WTC11 (cell line): ENCODE measurements at regions not wholly inside any gene's neighbourhood (a gene's known extent, or its start where the extent isn't known, plus 50 kb on each side); places are given as distances from the start of the nearest gene placed in this dataset.

Source experiments
- ATAC-seq: fragments of 200-7000 bp; cut with Tn5 transposase; 2 replicates; pipeline ENCODE4 v1.10.0; 2021; ENCODE audit warnings: mild to moderate bottlenecking, moderate library complexity
- CTCF ChIA-PET: fragments of 300-600 bp; sonication (Branson Sonifier 250); formaldehyde crosslinking; loops from one replicate; lab custom pipeline; 2021; ENCODE audit warnings: antibody characterized with exemption; lab: Charles Lee
- POLR2A ChIA-PET: fragments of 350-600 bp; sonication (Branson Sonifier 250); formaldehyde crosslinking; loops from one replicate; lab custom pipeline; 2021; ENCODE audit warnings: antibody characterized with exemption; lab: Charles Lee
- DNase-seq: peaks from one replicate; pipeline ENCODE4 v3.0.0; 2021; ENCODE audit warnings: low spot score
- H3K27ac Mint-ChIP-seq: 2 replicates; pipeline ENCODE4 v1.8.0; 2021; ENCODE audit warnings: mixed read lengths
- H3K27me3 Mint-ChIP-seq: 2 replicates; pipeline ENCODE4 v1.8.0; 2021; ENCODE audit warnings: low read depth, mild to moderate bottlenecking, moderate library complexity, mixed read lengths
- H3K36me3 Mint-ChIP-seq: 2 replicates; pipeline ENCODE4 v1.8.0; 2021; ENCODE audit warnings: mixed read lengths
- H3K4me1 Mint-ChIP-seq: 2 replicates; pipeline ENCODE4 v1.8.0; 2022; ENCODE audit warnings: mixed read lengths
- H3K4me3 Mint-ChIP-seq: 2 replicates; pipeline ENCODE4 v1.8.0; 2021; ENCODE audit warnings: mild to moderate bottlenecking, moderate library complexity, mixed read lengths
- H3K9me3 Mint-ChIP-seq: 2 replicates; pipeline ENCODE4 v1.8.0; 2021; ENCODE audit warnings: mixed read lengths
- CDX4 ChIP-seq: fragments of 250-450 bp; sonication (Bioruptor Pico); IDR thresholded peaks from 2 replicates; pipeline ENCODE4 v1.9.0; 2021; ENCODE audit warnings: moderate library complexity, mild to moderate bottlenecking, inconsistent platforms, borderline replicate concordance
- CREB1 ChIP-seq: sonication (generic); formaldehyde crosslinking; IDR thresholded peaks from 2 replicates; pipeline ENCODE4 v1.8.0; 2023; ENCODE audit warnings: mild to moderate bottlenecking, missing genetic modification reagents
- CREM ChIP-seq: sonication (generic); formaldehyde crosslinking; IDR thresholded peaks from 2 replicates; pipeline ENCODE4 v1.8.1; 2022; ENCODE audit warnings: mild to moderate bottlenecking, missing genetic modification reagents, moderate library complexity
- E2F1 ChIP-seq: sonication (generic); formaldehyde crosslinking; IDR thresholded peaks from 2 replicates; pipeline ENCODE4 v1.8.0; 2022; ENCODE audit warnings: mild to moderate bottlenecking, missing genetic modification reagents
- E2F5 ChIP-seq: sonication (generic); formaldehyde crosslinking; IDR thresholded peaks from 2 replicates; pipeline ENCODE4 v1.8.1; 2022; ENCODE audit warnings: mild to moderate bottlenecking, moderate library complexity, missing genetic modification reagents
- EMX1 ChIP-seq: fragments of 250-450 bp; sonication (Bioruptor Pico); IDR thresholded peaks from 2 replicates; pipeline ENCODE4 v1.8.0; 2021; ENCODE audit warnings: mild to moderate bottlenecking
- ESRRA ChIP-seq: sonication (generic); formaldehyde crosslinking; IDR thresholded peaks from 2 replicates; pipeline ENCODE4 v1.8.1; 2022; ENCODE audit warnings: mild to moderate bottlenecking, missing genetic modification reagents, borderline replicate concordance
- ETV6 ChIP-seq: sonication (generic); formaldehyde crosslinking; IDR thresholded peaks from 2 replicates; pipeline ENCODE4 v1.8.1; 2022; ENCODE audit warnings: mild to moderate bottlenecking, missing genetic modification reagents
- GABPB1 ChIP-seq: sonication (generic); formaldehyde crosslinking; IDR thresholded peaks from 2 replicates; pipeline ENCODE4 v1.8.1; 2023; ENCODE audit warnings: mild to moderate bottlenecking, missing genetic modification reagents
- JUN ChIP-seq: sonication (generic); formaldehyde crosslinking; IDR thresholded peaks from 2 replicates; pipeline ENCODE4 v1.8.0; 2023; ENCODE audit warnings: mild to moderate bottlenecking, missing genetic modification reagents
- KAT7 ChIP-seq: sonication (generic); formaldehyde crosslinking; IDR thresholded peaks from 2 replicates; pipeline ENCODE4 v1.8.1; 2023; ENCODE audit warnings: missing genetic modification reagents, mild to moderate bottlenecking, borderline replicate concordance
- NFE2L1 ChIP-seq: sonication (generic); formaldehyde crosslinking; IDR thresholded peaks from 2 replicates; pipeline ENCODE4 v1.8.1; 2023; ENCODE audit warnings: missing genetic modification reagents
- NR3C1 ChIP-seq: sonication (generic); formaldehyde crosslinking; conservative IDR thresholded peaks from 2 replicates; pipeline ENCODE4 v1.8.1; 2023; ENCODE audit warnings: low read depth, mild to moderate bottlenecking, missing genetic modification reagents
- RELA ChIP-seq: sonication (generic); formaldehyde crosslinking; IDR thresholded peaks from 2 replicates; pipeline ENCODE4 v1.8.1; 2022; ENCODE audit warnings: missing genetic modification reagents, mild to moderate bottlenecking, borderline replicate concordance
- SMAD4 ChIP-seq: sonication (generic); formaldehyde crosslinking; IDR thresholded peaks from 2 replicates; pipeline ENCODE4 v1.8.0; 2022; ENCODE audit warnings: mild to moderate bottlenecking, missing genetic modification reagents
- STAT6 ChIP-seq: sonication (generic); formaldehyde crosslinking; conservative IDR thresholded peaks from 2 replicates; pipeline ENCODE4 v1.8.1; 2023; ENCODE audit warnings: mild to moderate bottlenecking, low read depth, missing genetic modification reagents, moderate library complexity
- TCF7 ChIP-seq: sonication (generic); formaldehyde crosslinking; IDR thresholded peaks from 2 replicates; pipeline ENCODE4 v1.8.0; 2022; ENCODE audit warnings: mild to moderate bottlenecking, low read depth, missing genetic modification reagents, moderate library complexity
- TP53 ChIP-seq: sonication (generic); formaldehyde crosslinking; IDR thresholded peaks from 2 replicates; pipeline ENCODE4 v1.8.1; 2023; ENCODE audit warnings: mild to moderate bottlenecking, missing genetic modification reagents
- ZNF138 ChIP-seq: sonication (generic); formaldehyde crosslinking; conservative IDR thresholded peaks from 2 replicates; pipeline ENCODE4 v1.8.1; 2022; ENCODE audit warnings: mild to moderate bottlenecking, moderate library complexity, missing genetic modification reagents
- ZNF263 ChIP-seq: sonication (generic); formaldehyde crosslinking; IDR thresholded peaks from 2 replicates; pipeline ENCODE4 v1.8.1; 2022; ENCODE audit warnings: low read depth, mild to moderate bottlenecking, moderate library complexity, missing genetic modification reagents
- ZNF317 ChIP-seq: sonication (generic); formaldehyde crosslinking; IDR thresholded peaks from 2 replicates; pipeline ENCODE4 v1.8.1; 2023; ENCODE audit warnings: low read depth, mild to moderate bottlenecking, moderate library complexity, missing genetic modification reagents, borderline replicate concordance
- ZSCAN18 ChIP-seq: fragments of 250-450 bp; sonication (Bioruptor Pico); IDR thresholded peaks from 2 replicates; pipeline ENCODE4 v2.1.2; 2022; ENCODE audit warnings: mild to moderate bottlenecking, moderate library complexity
- TF ChIP-seq, protein P1 (sequence below): fragments of 250-450 bp; sonication (Bioruptor Pico); IDR thresholded peaks from 2 replicates; pipeline ENCODE4 v1.9.0; 2021; ENCODE audit warnings: mild to moderate bottlenecking
- TF ChIP-seq, protein P2 (sequence below): sonication (generic); formaldehyde crosslinking; IDR thresholded peaks from 2 replicates; pipeline ENCODE4 v1.8.0; 2023; ENCODE audit warnings: missing genetic modification reagents

DNA sequence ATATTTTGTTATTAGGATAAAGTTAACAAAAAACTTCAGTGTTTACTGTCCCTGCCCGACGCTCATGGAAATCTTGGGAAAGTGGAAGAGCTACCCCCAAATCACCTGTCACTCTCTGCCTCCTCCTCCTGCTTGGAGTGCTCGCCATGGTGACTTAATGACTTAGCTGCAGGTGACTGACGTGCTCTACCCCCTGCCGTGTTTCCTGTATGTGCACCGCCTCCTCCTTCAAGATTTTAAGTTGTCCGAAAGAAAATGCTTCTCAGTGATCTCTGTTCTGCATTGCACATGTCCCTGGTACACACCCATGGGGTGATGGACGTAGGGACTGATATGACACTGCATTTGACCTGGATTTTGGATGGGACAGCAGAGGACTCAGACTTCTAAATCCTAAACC is 338.8 kb upstream of the SHH start:
- POLR2A ChIA-PET: no interaction called here
- Mint-ChIP-seq H3K4me1 (peaks cover 8% of the 10 kb centered on the region), H3K4me3 (no peak overlapping the region), H3K36me3 (peaks cover 32% of the 10 kb centered on the region), H3K27ac (no peak overlapping the region), H3K27me3 (peaks cover 4% of the 10 kb centered on the region; the same call in 1 of the 2 replicates), H3K9me3 (peaks cover 53% of the 10 kb centered on the region)
- no peak for TF ChIP-seq E2F1 (CRISPR knock-in tag)
- TF ChIP-seq, protein P1, sequence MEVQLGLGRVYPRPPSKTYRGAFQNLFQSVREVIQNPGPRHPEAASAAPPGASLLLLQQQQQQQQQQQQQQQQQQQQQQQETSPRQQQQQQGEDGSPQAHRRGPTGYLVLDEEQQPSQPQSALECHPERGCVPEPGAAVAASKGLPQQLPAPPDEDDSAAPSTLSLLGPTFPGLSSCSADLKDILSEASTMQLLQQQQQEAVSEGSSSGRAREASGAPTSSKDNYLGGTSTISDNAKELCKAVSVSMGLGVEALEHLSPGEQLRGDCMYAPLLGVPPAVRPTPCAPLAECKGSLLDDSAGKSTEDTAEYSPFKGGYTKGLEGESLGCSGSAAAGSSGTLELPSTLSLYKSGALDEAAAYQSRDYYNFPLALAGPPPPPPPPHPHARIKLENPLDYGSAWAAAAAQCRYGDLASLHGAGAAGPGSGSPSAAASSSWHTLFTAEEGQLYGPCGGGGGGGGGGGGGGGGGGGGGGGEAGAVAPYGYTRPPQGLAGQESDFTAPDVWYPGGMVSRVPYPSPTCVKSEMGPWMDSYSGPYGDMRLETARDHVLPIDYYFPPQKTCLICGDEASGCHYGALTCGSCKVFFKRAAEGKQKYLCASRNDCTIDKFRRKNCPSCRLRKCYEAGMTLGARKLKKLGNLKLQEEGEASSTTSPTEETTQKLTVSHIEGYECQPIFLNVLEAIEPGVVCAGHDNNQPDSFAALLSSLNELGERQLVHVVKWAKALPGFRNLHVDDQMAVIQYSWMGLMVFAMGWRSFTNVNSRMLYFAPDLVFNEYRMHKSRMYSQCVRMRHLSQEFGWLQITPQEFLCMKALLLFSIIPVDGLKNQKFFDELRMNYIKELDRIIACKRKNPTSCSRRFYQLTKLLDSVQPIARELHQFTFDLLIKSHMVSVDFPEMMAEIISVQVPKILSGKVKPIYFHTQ (CRISPR knock-in tag): no peak
- TF ChIP-seq ZNF138 (CRISPR knock-in tag): no peak
- no peak for TF ChIP-seq JUN (CRISPR knock-in tag)
- TF ChIP-seq ZNF317: no peak
- no peak for TF ChIP-seq NR3C1 (CRISPR knock-in tag)
- TF ChIP-seq EMX1: no peak
- TF ChIP-seq SMAD4 (CRISPR knock-in tag): no peak
- no peak for TF ChIP-seq CREB1 (CRISPR knock-in tag)
- no peak for TF ChIP-seq ZSCAN18 (CRISPR knock-in tag)
- TF ChIP-seq CDX4 (CRISPR knock-in tag): no peak
- TF ChIP-seq E2F5 (CRISPR knock-in tag): no peak
- no peak for TF ChIP-seq TP53
- TF ChIP-seq KAT7 (CRISPR knock-in tag): no peak
- TF ChIP-seq GABPB1 (CRISPR knock-in tag): no peak
- DNase-seq: no peak
- ATAC-seq: no peak
- CTCF ChIA-PET: interaction anchor here (0.5 kb wide), 1 partner anchor 823 kb away, joined by 3 read pairs; no protein-coding TSS in a partner anchor

GRCh38 chr7:156148995-156149394 is 336.7 kb upstream of the SHH start:
- Mint-ChIP-seq H3K27me3 (peaks cover 4% of the 10 kb centered on the region; the same call in 1 of the 2 replicates), H3K4me3 (no peak overlapping the region), H3K4me1 (peaks cover 8% of the 10 kb centered on the region), H3K36me3 (peaks cover 31% of the 10 kb centered on the region), H3K9me3 (peaks cover 64% of the 10 kb centered on the region), H3K27ac (no peak overlapping the region)
- POLR2A ChIA-PET: no interaction called here
- TF ChIP-seq TCF7 (CRISPR knock-in tag) (no peak), KAT7 (CRISPR knock-in tag) (no peak), RELA (CRISPR knock-in tag) (no peak), ETV6 (no peak), EMX1 (no peak), ZNF263 (no peak), STAT6 (CRISPR knock-in tag) (no peak), CREB1 (CRISPR knock-in tag) (no peak), CREM (no peak), ESRRA (CRISPR knock-in tag) (no peak), NFE2L1 (no peak)
- TF ChIP-seq, protein P2, sequence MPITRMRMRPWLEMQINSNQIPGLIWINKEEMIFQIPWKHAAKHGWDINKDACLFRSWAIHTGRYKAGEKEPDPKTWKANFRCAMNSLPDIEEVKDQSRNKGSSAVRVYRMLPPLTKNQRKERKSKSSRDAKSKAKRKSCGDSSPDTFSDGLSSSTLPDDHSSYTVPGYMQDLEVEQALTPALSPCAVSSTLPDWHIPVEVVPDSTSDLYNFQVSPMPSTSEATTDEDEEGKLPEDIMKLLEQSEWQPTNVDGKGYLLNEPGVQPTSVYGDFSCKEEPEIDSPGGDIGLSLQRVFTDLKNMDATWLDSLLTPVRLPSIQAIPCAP (CRISPR knock-in tag): no peak
- DNase-seq (no peak), ATAC-seq (no peak)
- CTCF ChIA-PET: no interaction called here
